ENCODE measurements at regions not wholly inside any gene's neighbourhood (a gene's known extent, or its start where the extent isn't known, plus 50 kb on each side); places are given as distances from the start of the nearest gene placed in this dataset.

GRCh38 chr11:133582750-133583149, 50.4 kb upstream of the OPCML start:
- TF ChIP-seq, protein P1, sequence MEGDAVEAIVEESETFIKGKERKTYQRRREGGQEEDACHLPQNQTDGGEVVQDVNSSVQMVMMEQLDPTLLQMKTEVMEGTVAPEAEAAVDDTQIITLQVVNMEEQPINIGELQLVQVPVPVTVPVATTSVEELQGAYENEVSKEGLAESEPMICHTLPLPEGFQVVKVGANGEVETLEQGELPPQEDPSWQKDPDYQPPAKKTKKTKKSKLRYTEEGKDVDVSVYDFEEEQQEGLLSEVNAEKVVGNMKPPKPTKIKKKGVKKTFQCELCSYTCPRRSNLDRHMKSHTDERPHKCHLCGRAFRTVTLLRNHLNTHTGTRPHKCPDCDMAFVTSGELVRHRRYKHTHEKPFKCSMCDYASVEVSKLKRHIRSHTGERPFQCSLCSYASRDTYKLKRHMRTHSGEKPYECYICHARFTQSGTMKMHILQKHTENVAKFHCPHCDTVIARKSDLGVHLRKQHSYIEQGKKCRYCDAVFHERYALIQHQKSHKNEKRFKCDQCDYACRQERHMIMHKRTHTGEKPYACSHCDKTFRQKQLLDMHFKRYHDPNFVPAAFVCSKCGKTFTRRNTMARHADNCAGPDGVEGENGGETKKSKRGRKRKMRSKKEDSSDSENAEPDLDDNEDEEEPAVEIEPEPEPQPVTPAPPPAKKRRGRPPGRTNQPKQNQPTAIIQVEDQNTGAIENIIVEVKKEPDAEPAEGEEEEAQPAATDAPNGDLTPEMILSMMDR (IDR thresholded peaks at IDR 0.05): no peak

- TF ChIP-seq, protein P1 (IDR thresholded peaks at IDR 0.05): no peak
These were observed 50.0 kb upstream of the OPCML start for GRCh38 chr11:133582326-133582725.
